H9 (cell line): ENCODE measurements at regions not wholly inside any gene's neighbourhood (a gene's known extent, or its start where the extent isn't known, plus 50 kb on each side); places are given as distances from the start of the nearest gene placed in this dataset.

Experiments used
- DNase-seq: peaks from one replicate; pipeline ENCODE4 v3.0.0-alpha.2; 2017
- H2AFZ ChIP-seq: one replicate; pipeline ENCODE4 v1.6.1; 2013; ENCODE audit warnings: mild to moderate bottlenecking, low read length, control low read depth, moderate library complexity
- H2AK5ac ChIP-seq: 2 replicates; pipeline ENCODE4 v1.6.1; 2013; ENCODE audit warnings: low read length, control low read depth, mixed read lengths; ENCODE audit not compliant: insufficient read length
- H2BK120ac ChIP-seq: one replicate; pipeline ENCODE4 v1.6.1; 2013; ENCODE audit warnings: low read depth, mild to moderate bottlenecking, low read length, control low read depth, inconsistent platforms; ENCODE audit not compliant: poor library complexity, severe bottlenecking
- H2BK12ac ChIP-seq: 2 replicates; pipeline ENCODE4 v1.6.1; 2013; ENCODE audit warnings: low read length, control low read depth, mixed read lengths, low read depth; ENCODE audit not compliant: insufficient read length
- H2BK15ac ChIP-seq: 2 replicates; pipeline ENCODE4 v1.6.1; 2013; ENCODE audit warnings: low read depth, low read length, control low read depth
- H2BK20ac ChIP-seq: one replicate; pipeline ENCODE4 v1.6.1; 2013; ENCODE audit warnings: low read depth, mild to moderate bottlenecking, low read length, control low read depth, inconsistent platforms; ENCODE audit not compliant: poor library complexity, severe bottlenecking
- H2BK5ac ChIP-seq: 2 replicates; pipeline ENCODE4 v1.6.1; 2013; ENCODE audit warnings: low read length, control low read depth, mixed read lengths; ENCODE audit not compliant: insufficient read length
- H3K14ac ChIP-seq: 2 replicates; pipeline ENCODE4 v1.6.1; 2013; ENCODE audit warnings: low read length, control low read depth; ENCODE audit not compliant: insufficient read depth
- H3K18ac ChIP-seq: 2 replicates; pipeline ENCODE4 v1.6.1; 2013; ENCODE audit warnings: low read depth, mild to moderate bottlenecking, mixed read lengths, low read length, control low read depth; ENCODE audit not compliant: insufficient read length
- H3K23ac ChIP-seq: 2 replicates; pipeline ENCODE4 v1.6.1; 2013; ENCODE audit warnings: low read length, control low read depth, mixed read lengths, low read depth; ENCODE audit not compliant: insufficient read length
- H3K23me2 ChIP-seq: 2 replicates; pipeline ENCODE4 v1.6.1; 2013; ENCODE audit warnings: low read depth, mild to moderate bottlenecking, mixed read lengths, low read length, control low read depth; ENCODE audit not compliant: insufficient read length, poor library complexity, severe bottlenecking
- H3K27ac ChIP-seq: 2 replicates; pipeline ENCODE4 v1.5.1; 2013; ENCODE audit warnings: low read length, control low read depth, mixed read lengths, low read depth; ENCODE audit not compliant: insufficient read length
- H3K27me3 ChIP-seq: 2 replicates; pipeline ENCODE4 v1.6.1; 2013; ENCODE audit warnings: low read length, control low read depth, inconsistent platforms; ENCODE audit not compliant: insufficient read depth
- H3K4ac ChIP-seq: 2 replicates; pipeline ENCODE4 v1.6.1; 2013; ENCODE audit warnings: low read depth, mild to moderate bottlenecking, control low read depth, inconsistent platforms, low read length, moderate library complexity
- H3K4me1 ChIP-seq: 2 replicates; pipeline ENCODE4 v1.6.1; 2013; ENCODE audit warnings: low read length, control low read depth, inconsistent platforms; ENCODE audit not compliant: insufficient read depth
- H3K4me2 ChIP-seq: 2 replicates; pipeline ENCODE4 v1.6.1; 2013; ENCODE audit warnings: low read length, control low read depth, mixed read lengths; ENCODE audit not compliant: insufficient read length, insufficient read depth
- H3K56ac ChIP-seq: 2 replicates; pipeline ENCODE4 v1.6.1; 2013; ENCODE audit warnings: low read depth, mild to moderate bottlenecking, mixed read lengths, low read length, control low read depth; ENCODE audit not compliant: insufficient read length
- H3K79me1 ChIP-seq: 2 replicates; pipeline ENCODE4 v1.6.1; 2013; ENCODE audit warnings: low read depth, mild to moderate bottlenecking, moderate library complexity, low read length, control low read depth, inconsistent platforms; ENCODE audit not compliant: insufficient read depth, poor library complexity, severe bottlenecking
- H3K79me2 ChIP-seq: 2 replicates; pipeline ENCODE4 v1.6.1; 2013; ENCODE audit warnings: low read length, control low read depth, inconsistent platforms; ENCODE audit not compliant: insufficient read depth
- H3K9ac ChIP-seq: 2 replicates; pipeline ENCODE4 v1.6.1; 2013; ENCODE audit warnings: low read length, control low read depth, mixed read lengths; ENCODE audit not compliant: insufficient read length; ENCODE audit errors: extremely low read depth
- H3K9me3 ChIP-seq: one replicate; pipeline ENCODE4 v1.6.1; 2013; ENCODE audit warnings: low read depth, low read length, inconsistent platforms; ENCODE audit not compliant: control insufficient read depth
- H3T11ph ChIP-seq: one replicate; pipeline ENCODE4 v1.6.1; 2013; ENCODE audit warnings: mild to moderate bottlenecking, low read length, control low read depth, inconsistent platforms
- H4K20me1 ChIP-seq: one replicate; pipeline ENCODE4 v1.6.1; 2013; ENCODE audit not compliant: control insufficient read depth, insufficient read length, insufficient read depth
- H4K5ac ChIP-seq: 2 replicates; pipeline ENCODE4 v1.6.1; 2013; ENCODE audit warnings: low read depth, mild to moderate bottlenecking, mixed read lengths, low read length, control low read depth; ENCODE audit not compliant: insufficient read length
- H4K8ac ChIP-seq: replicated peaks from 2 replicates; pipeline ENCODE4 v1.6.1; 2013; ENCODE audit warnings: low read length, control low read depth, mixed read lengths, low read depth; ENCODE audit not compliant: insufficient read length
- H4K91ac ChIP-seq: 2 replicates; pipeline ENCODE4 v1.6.1; 2013; ENCODE audit warnings: low read depth, mild to moderate bottlenecking, moderate library complexity, mixed read lengths, low read length, control low read depth; ENCODE audit not compliant: insufficient read length
- H3K27ac Mint-ChIP-seq, 3 experiments: 2 replicates in 2 of 3; 3 replicates in 1 of 3; pipeline ENCODE4 v1.8.0; 2020 to 2021; ENCODE audit warnings: mixed read lengths in 3 of 3, mild to moderate bottlenecking in 1 of 3, moderate library complexity in 1 of 3
- H3K27me3 Mint-ChIP-seq: 2 replicates; pipeline ENCODE4 v1.8.0; 2021; ENCODE audit warnings: low read depth, mild to moderate bottlenecking, moderate library complexity, mixed read lengths
- H3K36me3 Mint-ChIP-seq, 3 experiments: 2 replicates in 2 of 3; 3 replicates in 1 of 3; pipeline ENCODE4 v1.8.0; 2020 to 2021; ENCODE audit warnings: low read depth in 3 of 3, mixed read lengths in 3 of 3; ENCODE audit not compliant: insufficient read depth in 1 of 3
- H3K4me1 Mint-ChIP-seq, 2 experiments: 2 replicates each; pipeline ENCODE4 v1.8.0; 2020; ENCODE audit warnings: mixed read lengths in 2 of 2
- H3K4me3 Mint-ChIP-seq, 2 experiments: 2 replicates in 1 of 2; 3 replicates in 1 of 2; pipeline ENCODE4 v1.8.0; 2020 to 2021; ENCODE audit warnings: mild to moderate bottlenecking in 2 of 2, mixed read lengths in 2 of 2, moderate library complexity in 1 of 2
- H3K9me3 Mint-ChIP-seq, 2 experiments: 2 replicates in 1 of 2; 3 replicates in 1 of 2; pipeline ENCODE4 v1.8.0; 2020; ENCODE audit warnings: mild to moderate bottlenecking in 2 of 2, mixed read lengths in 2 of 2, moderate library complexity in 1 of 2
- CTCF ChIP-seq: fragments of 200-600 bp; sonication (generic); conservative IDR thresholded peaks from 3 replicates; pipeline ENCODE4 v1.8.0; 2021; ENCODE audit warnings: antibody characterized with exemption, mild to moderate bottlenecking
- WGBS: extraction: QIAGEN DNeasy Blood & Tissue Kit; methylation state at CpG from one replicate; pipeline ENCODE4 v1.1.7; 2013; ENCODE audit warnings: missing lambda C conversion rate, low lambda C conversion rate, mixed read lengths; ENCODE audit not compliant: insufficient read length; ENCODE audit errors: extremely low coverage; 5-methylcytosine and 5-hydroxymethylcytosine counted together

- H2BK120ac ChIP-seq: no peak overlapping the region
Measured at GRCh38 chr3:102307442-102307841, 127.4 kb upstream of the ZPLD1 start.

More at GRCh38 chr3:102307442-102307841, 127.4 kb upstream of the ZPLD1 start:
- Histone ChIP-seq H3K79me2 (no peaks in the 10 kb centered on the region), H3T11ph (no peak overlapping the region), H2BK5ac (no peak overlapping the region), H3K9ac (no peak overlapping the region), H3K9me3 (no peaks in the 10 kb centered on the region), H3K4ac (no peak overlapping the region), H2BK12ac (no peak overlapping the region), H2BK20ac (no peak overlapping the region), H3K56ac (no peak overlapping the region), H3K23ac (no peak overlapping the region), H3K18ac (no peak overlapping the region), H3K4me1 (no peaks in the 10 kb centered on the region), H3K14ac (no peak overlapping the region), H2BK15ac (no peak overlapping the region), H4K91ac (no peak overlapping the region), H3K23me2 (no peaks in the 10 kb centered on the region), H4K20me1 (no peaks in the 10 kb centered on the region), H3K4me2 (no peak overlapping the region), H4K8ac (no peak overlapping the region), H2AFZ (no peak overlapping the region), H4K5ac (no peak overlapping the region), H2AK5ac (no peak overlapping the region), H3K79me1 (no peaks in the 10 kb centered on the region), H3K27ac (no peak overlapping the region), H3K27me3 (no peaks in the 10 kb centered on the region)
- Mint-ChIP-seq H3K27me3 (no peaks in the 10 kb centered on the region), H3K9me3 (peaks cover 2 to 3% of the 10 kb centered on the region in 2 experiments; a peak in 2 of 5 replicates), H3K27ac (peak overlapping the region in 1 of 3 experiments; percentile 20; a peak in 2 of 7 replicates), H3K4me3 (no peak overlapping the region), H3K4me1 (peaks cover 0 to 10% of the 10 kb centered on the region in 2 experiments; a peak in 1 of 4 replicates), H3K36me3 (peaks cover 0 to 7% (median 0%) of the 10 kb centered on the region in 3 experiments; a peak in 1 of 7 replicates)
- DNase-seq: peak; percentile 48
- TF ChIP-seq CTCF: peak; percentile 23; the same call in 2 of the 3 replicates
- no CpG with 5 or more reads among the region's 2 CpGs for WGBS
